ENCODE measurements at regions not wholly inside any gene's neighbourhood (a gene's known extent, or its start where the extent isn't known, plus 50 kb on each side); places are given as distances from the start of the nearest gene placed in this dataset.
A peak's percentile ranks its signal among the peaks of the same experiment; 100 is the strongest.

- TF ChIP-seq E2F2 (CRISPR knock-in tag; IDR thresholded peaks at IDR 0.05; ENCODE audit: borderline replicate concordance), result no peak
- peak; percentile 84 for TF ChIP-seq SMC3 (IDR thresholded peaks at IDR 0.05; ENCODE audit: low read length)
- TF ChIP-seq ZNF580 (CRISPR knock-in tag; IDR thresholded peaks at IDR 0.05; ENCODE audit: borderline replicate concordance, low read depth), result peak; percentile 96
- peak; percentile 96 for TF ChIP-seq ZNF605 (CRISPR knock-in tag; IDR thresholded peaks at IDR 0.05)
- no peak for TF ChIP-seq HMGA1 (CRISPR knock-in tag; conservative IDR thresholded peaks at IDR 0.05)
- peak; percentile 96 for TF ChIP-seq ZNF788 (CRISPR knock-in tag; IDR thresholded peaks at IDR 0.05; ENCODE audit: borderline replicate concordance)
- TF ChIP-seq RFXANK (CRISPR knock-in tag; IDR thresholded peaks at IDR 0.05), result no peak
- TF ChIP-seq ZNF574 (CRISPR knock-in tag; IDR thresholded peaks at IDR 0.05), result peak; percentile 63
- TF ChIP-seq ZNF331 (CRISPR knock-in tag; IDR thresholded peaks at IDR 0.05), result peak; percentile 90
- no peak; the same call in 1 of the 2 replicates for TF ChIP-seq ZSCAN29 (CRISPR knock-in tag; conservative IDR thresholded peaks at IDR 0.05)
- peak; percentile 43; the same call in 1 of the 2 replicates for TF ChIP-seq ZFP36L1 (CRISPR knock-in tag; IDR thresholded peaks at IDR 0.05)
- 0 out of 2 replicates have a peak, but pooled peaks have one; percentile 29 for TF ChIP-seq ZKSCAN1 (IDR thresholded peaks at IDR 0.05; ENCODE audit: low read length)
- TF ChIP-seq ZFY (CRISPR knock-in tag; IDR thresholded peaks at IDR 0.05), result peak; percentile 52; the same call in 1 of the 2 replicates
- TF ChIP-seq ZNF552 (CRISPR knock-in tag; IDR thresholded peaks at IDR 0.05; ENCODE audit: borderline replicate concordance), result no peak
- no peak for TF ChIP-seq CEBPZ (IDR thresholded peaks at IDR 0.05; ENCODE audit: low read length)
- TF ChIP-seq CEBPB (IDR thresholded peaks at IDR 0.05; ENCODE audit: borderline replicate concordance, low read depth, low read length), result no peak
- TF ChIP-seq PAXIP1 (CRISPR knock-in tag; conservative IDR thresholded peaks at IDR 0.05), result peak; percentile 54
- peak; percentile 61; the same call in 1 of the 2 replicates for TF ChIP-seq MAX (IDR thresholded peaks at IDR 0.05)
Measured at GRCh38 chr6:43951063-43951755, 176.0 kb downstream of the MRPL14 start (continued).
